HG02763 (cell line): ENCODE measurements at regions not wholly inside any gene's neighbourhood (a gene's known extent, or its start where the extent isn't known, plus 50 kb on each side); places are given as distances from the start of the nearest gene placed in this dataset.
A peak's percentile ranks its signal among the peaks of the same experiment; 100 is the strongest.

Experiments used
- ATAC-seq: cut with Tn5 transposase; IDR thresholded peaks from one replicate; pipeline ENCODE4 v1.9.1; 2021; ENCODE audit warnings: mild to moderate bottlenecking, moderate library complexity; ENCODE audit not compliant: unreplicated experiment

- ATAC-seq, result no peak
Measured at GRCh38 chr11:59302991-59303390, 55.7 kb upstream of the OR5AN1 start.

GRCh38 chr11:59295435-59295834 is 63.3 kb upstream of the OR5AN1 start:
- no peak for ATAC-seq

GRCh38 chr11:59292611-59293010 is 66.1 kb upstream of the OR5AN1 start:
- no peak for ATAC-seq

GRCh38 chr11:59291228-59291627 is 67.5 kb upstream of the OR5AN1 start:
- no peak for ATAC-seq

DNA sequence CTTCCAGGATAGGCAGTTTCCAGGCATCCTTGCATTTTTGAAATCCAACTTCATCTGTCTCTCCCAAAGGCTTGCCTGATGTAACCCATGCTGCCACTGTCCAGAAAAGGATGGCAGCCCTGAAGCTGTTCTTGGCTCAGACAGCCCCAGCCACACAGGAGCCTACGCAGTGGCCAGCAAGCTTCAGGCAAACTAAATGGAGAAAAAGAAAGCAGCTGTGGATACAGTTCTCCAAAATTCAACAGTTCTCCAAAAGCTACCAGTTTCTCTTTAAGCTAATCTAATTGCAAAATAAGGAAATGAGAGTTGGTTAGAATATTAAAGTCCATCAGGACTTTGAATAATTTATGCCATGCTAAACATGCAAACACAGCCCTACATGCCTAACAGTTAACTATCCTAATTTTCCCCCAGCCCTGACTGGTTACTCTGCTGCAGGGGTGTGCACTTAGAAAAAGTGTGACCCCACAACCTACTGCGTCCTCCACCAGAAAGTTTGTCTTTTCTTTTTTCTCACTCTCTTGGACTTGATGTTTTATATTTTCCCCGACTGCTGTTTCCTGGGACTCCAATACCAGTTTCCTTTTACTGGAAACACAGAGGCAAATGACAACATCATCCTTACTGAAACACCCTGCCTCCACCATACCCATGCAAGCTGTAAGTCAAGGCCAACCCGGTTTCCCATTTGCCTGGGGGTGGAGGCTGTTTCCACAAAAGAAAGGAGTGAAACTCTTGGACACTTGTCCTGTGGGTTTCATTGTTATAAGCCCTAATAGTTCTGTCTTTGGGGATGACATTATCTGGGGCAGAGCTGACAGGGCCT is 69.1 kb upstream of the OR5AN1 start:
- no peak for ATAC-seq

DNA sequence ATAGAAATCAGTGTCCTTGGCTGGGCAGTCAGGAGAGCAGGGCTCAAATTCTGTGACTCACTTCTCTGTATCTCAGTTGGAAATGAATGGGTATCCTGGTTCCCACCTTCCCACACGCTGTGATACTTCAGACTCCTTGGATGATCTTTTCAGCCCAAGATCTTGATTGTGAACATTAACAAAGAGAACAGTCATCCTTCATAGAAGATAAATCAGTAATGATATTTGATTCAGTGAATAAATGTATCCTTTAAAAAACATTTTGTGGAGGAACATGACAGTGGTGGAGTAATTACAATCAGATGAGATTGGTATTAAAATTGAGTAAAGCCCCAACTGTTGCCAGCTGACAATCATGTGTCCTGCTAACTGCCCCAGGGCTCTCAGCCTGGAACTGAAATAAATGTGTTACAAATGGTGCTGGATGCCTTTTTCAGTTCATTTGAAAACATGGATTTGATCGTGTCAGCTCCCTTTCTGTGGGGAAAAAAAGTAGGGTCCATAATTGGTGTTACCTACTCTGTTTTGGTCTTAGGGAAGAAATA is 72.9 kb upstream of the OR5AN1 start:
- ATAC-seq, result no peak

GRCh38 chr11:59284773-59285129 is 72.0 kb upstream of the MPEG1 start:
- ATAC-seq, result no peak

GRCh38 chr11:59283825-59284772 is 71.4 kb upstream of the MPEG1 start:
- peak; percentile 69 for ATAC-seq

GRCh38 chr11:59283311-59283710 is 70.6 kb upstream of the MPEG1 start:
- no peak for ATAC-seq

- no peak for ATAC-seq
Measured at GRCh38 chr11:59281177-59281576, 68.5 kb upstream of the MPEG1 start.

DNA sequence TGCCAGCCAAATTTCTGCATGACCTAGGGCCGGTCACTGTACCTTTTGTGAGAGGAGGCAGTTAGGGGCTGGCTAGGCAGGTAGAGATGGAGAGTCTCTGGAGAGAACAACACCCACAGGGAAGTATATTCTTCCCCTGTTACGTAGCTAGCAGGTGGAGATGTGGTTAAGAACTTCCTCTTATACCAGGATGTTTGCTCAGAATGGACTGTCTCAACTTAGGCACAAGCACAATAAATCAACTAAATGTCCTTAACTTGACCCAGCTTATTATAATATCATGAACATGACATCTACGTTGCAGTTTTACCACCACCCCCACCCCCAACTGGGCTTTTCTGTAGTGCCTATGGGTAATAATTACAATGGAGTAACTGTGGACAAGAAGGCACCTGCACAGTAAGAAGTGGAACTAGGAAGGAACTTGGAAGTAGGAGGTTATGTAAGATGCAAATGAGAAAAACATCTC is 60.7 kb upstream of the MPEG1 start:
- peak; percentile 92 for ATAC-seq

DNA sequence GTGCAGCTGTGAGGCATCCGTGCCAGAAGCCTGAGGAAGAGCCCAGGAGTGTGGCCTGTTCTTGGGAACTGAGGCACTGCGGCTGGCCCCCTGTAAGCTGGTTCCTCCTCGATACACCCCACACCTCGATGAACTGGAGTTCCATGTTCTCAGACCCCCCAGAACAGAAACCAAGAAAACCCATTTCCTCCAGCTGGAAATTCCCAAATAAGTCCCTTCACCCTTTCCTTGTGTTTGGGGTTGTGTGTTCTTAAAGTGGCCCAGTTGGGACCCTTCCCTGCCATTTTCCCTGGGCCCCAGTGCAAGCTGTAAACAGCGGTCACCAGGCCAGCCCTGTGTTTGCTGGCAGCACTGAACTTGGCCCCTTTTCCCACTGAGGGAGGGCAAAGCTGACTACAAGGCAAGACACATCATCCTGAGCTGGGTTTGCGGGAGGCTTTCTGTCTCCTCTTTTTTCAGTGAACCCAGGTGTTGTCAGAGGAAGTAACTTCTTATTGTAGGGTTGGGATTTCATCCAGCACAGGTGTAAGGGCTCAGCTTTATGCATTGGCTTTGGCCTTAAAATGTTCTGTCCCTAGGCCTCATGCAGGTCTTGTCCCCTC is 60.1 kb upstream of the MPEG1 start:
- no peak for ATAC-seq

- no peak for ATAC-seq
Measured at GRCh38 chr11:59271811-59272327, 59.1 kb upstream of the MPEG1 start.

DNA sequence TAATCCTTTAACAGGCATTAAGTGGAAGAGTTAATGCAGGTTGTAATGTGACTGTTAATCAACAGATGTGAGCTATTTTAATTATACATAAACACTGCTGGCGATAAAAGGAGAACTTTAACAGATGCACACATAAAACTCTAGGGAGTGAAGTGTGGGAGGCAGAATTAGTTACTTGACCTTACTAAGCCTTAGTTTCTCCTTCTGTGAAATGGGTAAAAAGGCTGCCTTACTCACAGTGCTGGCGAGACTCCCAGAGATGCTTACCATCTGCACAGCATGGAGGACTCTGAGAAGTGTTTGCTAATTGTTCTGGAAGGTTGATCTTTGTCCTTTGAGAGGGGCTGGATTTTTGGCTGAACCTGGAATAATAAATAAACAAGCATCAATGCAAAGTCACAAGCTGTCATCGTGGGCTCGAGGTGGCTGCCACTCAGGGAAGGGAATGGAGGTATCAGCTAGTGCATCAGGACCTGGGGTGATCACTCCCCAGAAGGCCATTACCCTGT is 58.6 kb upstream of the MPEG1 start:
- ATAC-seq, result no peak

DNA sequence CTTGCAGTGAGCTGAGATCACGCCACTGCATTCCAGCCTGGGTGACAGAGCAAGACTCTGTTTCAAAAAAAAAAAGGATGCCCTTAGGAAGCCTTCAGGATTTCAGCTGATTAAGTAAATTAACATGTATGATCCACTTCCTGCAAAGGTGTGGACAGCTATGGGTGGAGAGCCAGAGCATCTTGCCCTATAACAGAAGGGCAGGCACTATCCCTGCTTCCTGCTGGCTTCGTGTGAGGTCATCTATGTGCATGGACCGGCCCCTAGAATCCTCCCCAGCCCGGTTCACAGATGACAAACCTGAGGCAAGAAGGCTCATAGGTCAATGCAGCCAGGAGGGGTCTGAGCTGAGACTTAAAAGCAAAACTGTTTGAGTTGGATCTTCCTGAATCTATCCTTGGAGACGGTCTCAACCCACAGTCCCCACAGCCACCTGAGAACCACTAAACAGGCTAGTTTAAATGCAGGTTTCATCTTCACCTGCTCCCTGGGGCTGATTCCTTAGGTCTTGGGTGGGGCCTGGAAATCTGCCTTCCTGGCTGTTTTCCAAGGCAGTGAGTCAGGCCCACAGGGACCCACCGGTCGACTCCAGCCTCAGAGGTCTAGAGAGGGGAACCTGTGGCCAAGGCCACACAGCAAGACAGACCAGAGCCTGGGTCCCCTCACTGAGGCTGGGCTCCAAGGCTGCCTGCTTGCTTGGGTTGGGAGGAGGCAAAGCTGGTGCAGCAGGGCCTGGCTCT is 55.2 kb upstream of the MPEG1 start:
- no peak for ATAC-seq

- ATAC-seq, result peak; percentile 68
Measured at GRCh38 chr11:59267196-59267595, 54.5 kb upstream of the MPEG1 start.

DNA sequence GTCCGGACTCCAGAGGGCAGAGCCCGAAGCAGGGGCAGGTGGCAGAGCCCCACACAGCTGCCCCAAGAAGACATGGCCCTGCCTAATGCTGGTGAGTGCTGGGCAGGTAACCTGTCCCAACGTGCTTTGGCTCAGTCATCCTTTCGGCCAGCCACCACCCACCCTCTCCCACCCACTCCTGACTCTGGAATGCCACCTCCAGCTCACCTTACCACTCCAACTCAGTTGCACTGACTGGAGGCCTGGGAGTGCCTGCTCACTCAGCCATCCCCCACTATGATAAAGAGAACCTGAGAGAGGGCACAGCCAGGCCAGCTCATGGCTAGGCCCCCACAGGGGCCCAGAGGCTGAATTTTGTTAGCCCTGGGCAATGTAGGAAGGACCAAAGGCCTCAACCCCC is 53.8 kb upstream of the MPEG1 start:
- ATAC-seq, result no peak

- no peak for ATAC-seq
Measured at GRCh38 chr11:59265735-59266134, 53.0 kb upstream of the MPEG1 start.

- ATAC-seq, result no peak
Measured at GRCh38 chr11:59264736-59265135, 52.0 kb upstream of the MPEG1 start.
